Fibroblast of lung (primary cell): ENCODE measurements at regions not wholly inside any gene's neighbourhood (a gene's known extent, or its start where the extent isn't known, plus 50 kb on each side); places are given as distances from the start of the nearest gene placed in this dataset.

Experiments
- DNase-seq, 2 donors: peaks; one replicate each; pipeline versions ENCODE4 v3.0.0 to v3.0.0-alpha.2; 2010; ENCODE audit warnings: low read depth in 2 of 2
- H2AFZ ChIP-seq: 2 replicates; pipeline ENCODE4 v1.5.1; 2012; ENCODE audit warnings: low read length, control low read depth, inconsistent platforms
- H3K27ac ChIP-seq: 2 replicates; pipeline ENCODE4 v1.5.1; 2011; ENCODE audit warnings: low read length, control low read depth; ENCODE audit not compliant: insufficient read depth
- H3K27me3 ChIP-seq: 2 replicates; pipeline ENCODE4 v1.5.1; 2011; ENCODE audit warnings: mild to moderate bottlenecking, low read length; ENCODE audit not compliant: control insufficient read depth, insufficient read depth
- H3K36me3 ChIP-seq: 2 replicates; pipeline ENCODE4 v1.5.1; 2011; ENCODE audit warnings: low read length; ENCODE audit not compliant: control insufficient read depth, insufficient read depth
- H3K4me1 ChIP-seq: 2 replicates; pipeline ENCODE4 v1.5.1; 2011; ENCODE audit warnings: low read length; ENCODE audit not compliant: control insufficient read depth, insufficient read depth; ENCODE audit errors: extremely low read depth
- H3K4me2 ChIP-seq: 2 replicates; pipeline ENCODE4 v1.5.1; 2011; ENCODE audit warnings: low read length, control low read depth; ENCODE audit not compliant: insufficient read depth; ENCODE audit errors: extremely low read depth
- H3K4me3 ChIP-seq, 4 experiments: fragments of 200-600 bp in 1 of 4; sonication (generic) in 1 of 4; replicated peaks in 1 of 4; 2 replicates each; pipeline ENCODE4 v1.5.1; 2011 to 2016; ENCODE audit warnings: low read length in 4 of 4, low read depth in 3 of 4, mild to moderate bottlenecking in 3 of 4, control low read depth in 2 of 4, inconsistent platforms in 1 of 4, mixed read lengths in 1 of 4; ENCODE audit not compliant: insufficient read depth in 1 of 4; ENCODE audit errors: control extremely low read depth in 1 of 4
- H3K79me2 ChIP-seq: 2 replicates; pipeline ENCODE4 v1.5.1; 2012; ENCODE audit warnings: mild to moderate bottlenecking, low read length, inconsistent platforms; ENCODE audit not compliant: control insufficient read depth, insufficient read depth
- H3K9ac ChIP-seq: 2 replicates; pipeline ENCODE4 v1.5.1; 2011; ENCODE audit warnings: mild to moderate bottlenecking, low read length, control low read depth; ENCODE audit not compliant: insufficient read depth
- H3K9me3 ChIP-seq: 2 replicates; pipeline ENCODE4 v1.5.1; 2012; ENCODE audit warnings: low read depth, low read length; ENCODE audit not compliant: control insufficient read depth, insufficient read depth
- H4K20me1 ChIP-seq: 2 replicates; pipeline ENCODE4 v1.5.1; 2011; ENCODE audit warnings: low read length; ENCODE audit not compliant: control insufficient read depth, insufficient read depth; ENCODE audit errors: extremely low read depth
- EZH2 ChIP-seq: IDR thresholded peaks from 2 replicates; pipeline ENCODE4 v1.5.1; 2012; ENCODE audit warnings: low read length, control low read depth, mild to moderate bottlenecking; ENCODE audit errors: missing control alignments
- TF ChIP-seq, protein P1 (sequence below), 2 donors: IDR thresholded peaks in 1 of 2; conservative IDR thresholded peaks in 1 of 2; 1 replicate in 1 of 2; 2 replicates in 1 of 2; pipeline ENCODE4 v1.5.1; 2011 to 2012; ENCODE audit warnings: low read length in 2 of 2, control low read depth in 1 of 2, inconsistent platforms in 1 of 2, low read depth in 1 of 2, mild to moderate bottlenecking in 1 of 2

DNA sequence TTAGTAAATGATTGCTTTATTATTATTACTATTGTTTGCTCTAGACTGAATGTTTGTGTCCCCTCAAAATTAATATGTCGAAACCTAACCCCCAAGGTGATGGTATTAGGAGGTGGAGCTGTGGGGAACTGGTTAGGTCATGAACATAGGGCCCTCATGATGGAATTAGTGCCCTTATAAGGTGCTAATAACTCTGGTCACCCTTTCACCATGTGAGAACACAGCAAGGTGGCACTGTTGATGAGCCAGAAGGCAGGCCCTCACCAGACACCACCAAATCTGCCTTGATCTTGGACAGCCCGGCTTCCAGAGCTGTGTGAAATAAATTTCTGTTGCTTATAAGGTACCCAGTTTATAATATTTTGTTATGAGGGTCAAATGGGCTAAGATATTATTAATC lies 95.8 kb downstream of the BDNF start:
- no peak for DNase-seq
- no peak overlapping the region for H3K9ac ChIP-seq
- H2AFZ ChIP-seq, result no peak overlapping the region
- H3K9me3 ChIP-seq, result no peaks in the 10 kb centered on the region
- no peak for TF ChIP-seq EZH2
- H3K27ac ChIP-seq, result no peak overlapping the region
- H3K79me2 ChIP-seq, result no peaks in the 10 kb centered on the region
- no peaks in the 10 kb centered on the region for H3K4me1 ChIP-seq
- no peak overlapping the region for H3K4me3 ChIP-seq
- no peaks in the 10 kb centered on the region for H3K27me3 ChIP-seq
- H3K36me3 ChIP-seq, result no peaks in the 10 kb centered on the region
- H4K20me1 ChIP-seq, result no peaks in the 10 kb centered on the region
- H3K4me2 ChIP-seq, result no peak overlapping the region

DNA sequence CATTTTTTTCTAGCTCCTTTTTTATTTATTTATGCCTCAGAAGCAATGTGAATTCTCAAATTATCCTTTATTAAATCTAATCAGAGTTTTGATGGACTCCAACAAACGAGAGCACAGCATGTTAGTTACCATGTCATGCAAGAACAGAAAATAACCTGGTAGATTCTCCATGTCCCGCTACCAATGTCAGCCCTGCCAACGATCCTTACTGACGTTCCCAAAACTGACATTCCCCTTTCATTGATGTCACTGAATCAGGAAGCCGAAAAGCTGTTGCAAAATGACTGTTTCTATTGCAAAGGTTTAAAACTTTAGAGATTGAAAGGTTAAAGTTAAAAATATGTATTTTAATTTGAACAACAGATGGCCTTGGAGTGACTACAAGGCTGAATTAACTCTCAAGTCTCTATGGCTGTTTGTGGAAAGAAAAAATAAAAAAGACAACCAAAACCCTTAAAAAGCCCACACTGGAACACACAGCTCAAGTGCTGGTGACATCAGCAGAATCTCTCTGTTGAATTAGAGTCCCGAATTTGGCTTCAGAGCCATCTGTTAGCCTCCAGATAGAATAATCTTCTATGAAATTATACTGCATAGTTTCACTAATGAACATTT lies 96.8 kb downstream of the BDNF start:
- Histone ChIP-seq H4K20me1 (no peaks in the 10 kb centered on the region), H3K4me2 (no peak overlapping the region), H3K27ac (no peak overlapping the region), H3K9ac (no peak overlapping the region), H3K4me1 (no peaks in the 10 kb centered on the region), H3K79me2 (no peaks in the 10 kb centered on the region), H2AFZ (no peak overlapping the region), H3K36me3 (no peaks in the 10 kb centered on the region), H3K4me3 (no peak overlapping the region), H3K9me3 (no peaks in the 10 kb centered on the region), H3K27me3 (no peaks in the 10 kb centered on the region)
- no peak for DNase-seq
- TF ChIP-seq EZH2, result no peak
- TF ChIP-seq, protein P1, sequence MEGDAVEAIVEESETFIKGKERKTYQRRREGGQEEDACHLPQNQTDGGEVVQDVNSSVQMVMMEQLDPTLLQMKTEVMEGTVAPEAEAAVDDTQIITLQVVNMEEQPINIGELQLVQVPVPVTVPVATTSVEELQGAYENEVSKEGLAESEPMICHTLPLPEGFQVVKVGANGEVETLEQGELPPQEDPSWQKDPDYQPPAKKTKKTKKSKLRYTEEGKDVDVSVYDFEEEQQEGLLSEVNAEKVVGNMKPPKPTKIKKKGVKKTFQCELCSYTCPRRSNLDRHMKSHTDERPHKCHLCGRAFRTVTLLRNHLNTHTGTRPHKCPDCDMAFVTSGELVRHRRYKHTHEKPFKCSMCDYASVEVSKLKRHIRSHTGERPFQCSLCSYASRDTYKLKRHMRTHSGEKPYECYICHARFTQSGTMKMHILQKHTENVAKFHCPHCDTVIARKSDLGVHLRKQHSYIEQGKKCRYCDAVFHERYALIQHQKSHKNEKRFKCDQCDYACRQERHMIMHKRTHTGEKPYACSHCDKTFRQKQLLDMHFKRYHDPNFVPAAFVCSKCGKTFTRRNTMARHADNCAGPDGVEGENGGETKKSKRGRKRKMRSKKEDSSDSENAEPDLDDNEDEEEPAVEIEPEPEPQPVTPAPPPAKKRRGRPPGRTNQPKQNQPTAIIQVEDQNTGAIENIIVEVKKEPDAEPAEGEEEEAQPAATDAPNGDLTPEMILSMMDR (conservative IDR thresholded peaks at IDR 0.05 in 1 of 2, IDR thresholded peaks at IDR 0.05 in 1 of 2; ENCODE audit: low read depth in 1 of 2, low read length in 2 of 2), result no peak

DNA sequence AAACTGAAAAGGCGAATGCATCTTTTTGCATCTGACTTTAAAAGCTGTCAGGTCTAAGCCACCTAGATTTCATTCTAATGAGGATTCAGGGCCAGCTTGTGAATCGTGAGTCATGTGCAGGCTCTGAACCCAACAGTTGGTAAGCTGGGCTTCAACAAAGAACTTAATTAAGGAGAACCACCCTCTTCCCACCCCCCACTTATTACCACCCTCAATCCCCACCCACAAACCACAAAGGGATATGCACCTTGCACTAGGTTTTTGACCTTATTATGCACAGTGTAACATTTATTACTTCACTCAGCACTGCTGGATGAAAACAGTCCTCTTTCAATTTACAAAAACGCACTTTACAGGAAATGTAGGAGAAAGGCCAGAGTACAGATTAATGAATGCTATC lies 94.1 kb upstream of the LIN7C start:
- TF ChIP-seq, protein P1 (conservative IDR thresholded peaks at IDR 0.05 in 1 of 2, IDR thresholded peaks at IDR 0.05 in 1 of 2; ENCODE audit: low read depth in 1 of 2, low read length in 2 of 2), result no peak
- no peak for TF ChIP-seq EZH2
- H3K79me2 ChIP-seq, result no peaks in the 10 kb centered on the region
- no peak overlapping the region for H2AFZ ChIP-seq
- no peak for DNase-seq
- H4K20me1 ChIP-seq, result no peaks in the 10 kb centered on the region
- no peaks in the 10 kb centered on the region for H3K9me3 ChIP-seq
- H3K4me1 ChIP-seq, result no peaks in the 10 kb centered on the region
- no peak overlapping the region for H3K27ac ChIP-seq
- H3K4me3 ChIP-seq, result no peak overlapping the region
- no peak overlapping the region for H3K4me2 ChIP-seq
- H3K9ac ChIP-seq, result no peak overlapping the region
- H3K27me3 ChIP-seq, result no peaks in the 10 kb centered on the region
- no peaks in the 10 kb centered on the region for H3K36me3 ChIP-seq
